RWPE2 (cell line): ENCODE measurements at regions not wholly inside any gene's neighbourhood (a gene's known extent, or its start where the extent isn't known, plus 50 kb on each side); places are given as distances from the start of the nearest gene placed in this dataset.

ENCODE experiments used
- ATAC-seq: fragments of 200-7000 bp; cut with Tn5 transposase; 3 replicates; pipeline ENCODE4 v1.9.1; 2021; ENCODE audit warnings: low read depth
- DNase-seq: peaks from one replicate; pipeline ENCODE4 v3.0.0-alpha.2; 2020; ENCODE audit warnings: low spot score
- H3K27ac ChIP-seq: fragments of 450-650 bp; 2 replicates; pipeline ENCODE4 v1.5.1; 2017; ENCODE audit warnings: mild to moderate bottlenecking; ENCODE audit not compliant: poor library complexity, severe bottlenecking
- H3K27me3 ChIP-seq: fragments of 250-450 bp; sonication (Bioruptor Pico); 2 replicates; pipeline ENCODE4 v1.5.1; 2021; ENCODE audit warnings: mild to moderate bottlenecking, moderate library complexity; ENCODE audit not compliant: insufficient read depth, poor library complexity, severe bottlenecking
- H3K36me3 ChIP-seq: fragments of 250-450 bp; sonication (Bioruptor Pico); 2 replicates; pipeline ENCODE4 v1.5.1; 2020; ENCODE audit warnings: low read depth, mild to moderate bottlenecking, moderate library complexity
- H3K4me1 ChIP-seq: fragments of 250-450 bp; sonication (Bioruptor Pico); 2 replicates; pipeline ENCODE4 v1.5.1; 2021; ENCODE audit warnings: mild to moderate bottlenecking, moderate library complexity; ENCODE audit not compliant: insufficient read depth, poor library complexity, severe bottlenecking
- H3K4me3 ChIP-seq: fragments of 250-450 bp; sonication (Bioruptor Pico); 2 replicates; pipeline ENCODE4 v1.5.1; 2021; ENCODE audit warnings: mild to moderate bottlenecking, moderate library complexity; ENCODE audit not compliant: severe bottlenecking
- H3K9me3 ChIP-seq: fragments of 250-450 bp; sonication (Bioruptor Pico); 2 replicates; pipeline ENCODE4 v1.5.1; 2021; ENCODE audit warnings: mild to moderate bottlenecking, moderate library complexity; ENCODE audit not compliant: severe bottlenecking
- TF ChIP-seq, protein P1 (sequence below): fragments of 450-650 bp; IDR thresholded peaks from one replicate; pipeline ENCODE4 v1.5.1; 2017; ENCODE audit warnings: mild to moderate bottlenecking, moderate library complexity; ENCODE audit not compliant: poor library complexity, severe bottlenecking

DNA sequence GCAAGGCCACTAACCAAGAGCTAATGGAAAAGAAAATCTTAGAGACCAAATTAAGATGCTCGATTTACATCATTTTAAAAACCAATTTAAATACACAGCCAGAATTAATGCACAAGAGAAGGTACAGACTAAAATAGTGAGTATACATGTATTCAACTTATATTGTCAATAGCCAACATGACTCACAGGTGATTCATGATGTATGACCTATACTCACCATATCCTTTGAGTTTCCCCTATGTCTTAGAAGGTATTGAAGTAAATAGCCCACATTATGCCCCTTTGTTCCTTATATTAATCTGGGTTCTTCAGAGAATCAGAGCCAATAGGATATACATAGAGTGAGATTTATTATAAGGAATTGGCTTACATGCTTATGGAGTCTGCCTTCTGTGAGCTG lies 97.5 kb upstream of the ANO3 start:
- Histone ChIP-seq H3K36me3 (no peaks in the 10 kb centered on the region), H3K4me3 (no peak overlapping the region), H3K9me3 (no peaks in the 10 kb centered on the region), H3K27me3 (no peaks in the 10 kb centered on the region), H3K27ac (peak overlapping the region; percentile 68), H3K4me1 (peaks cover 36% of the 10 kb centered on the region)
- ATAC-seq: peak; percentile 87
- DNase-seq: no peak
- TF ChIP-seq, protein P1, sequence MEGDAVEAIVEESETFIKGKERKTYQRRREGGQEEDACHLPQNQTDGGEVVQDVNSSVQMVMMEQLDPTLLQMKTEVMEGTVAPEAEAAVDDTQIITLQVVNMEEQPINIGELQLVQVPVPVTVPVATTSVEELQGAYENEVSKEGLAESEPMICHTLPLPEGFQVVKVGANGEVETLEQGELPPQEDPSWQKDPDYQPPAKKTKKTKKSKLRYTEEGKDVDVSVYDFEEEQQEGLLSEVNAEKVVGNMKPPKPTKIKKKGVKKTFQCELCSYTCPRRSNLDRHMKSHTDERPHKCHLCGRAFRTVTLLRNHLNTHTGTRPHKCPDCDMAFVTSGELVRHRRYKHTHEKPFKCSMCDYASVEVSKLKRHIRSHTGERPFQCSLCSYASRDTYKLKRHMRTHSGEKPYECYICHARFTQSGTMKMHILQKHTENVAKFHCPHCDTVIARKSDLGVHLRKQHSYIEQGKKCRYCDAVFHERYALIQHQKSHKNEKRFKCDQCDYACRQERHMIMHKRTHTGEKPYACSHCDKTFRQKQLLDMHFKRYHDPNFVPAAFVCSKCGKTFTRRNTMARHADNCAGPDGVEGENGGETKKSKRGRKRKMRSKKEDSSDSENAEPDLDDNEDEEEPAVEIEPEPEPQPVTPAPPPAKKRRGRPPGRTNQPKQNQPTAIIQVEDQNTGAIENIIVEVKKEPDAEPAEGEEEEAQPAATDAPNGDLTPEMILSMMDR: no peak

DNA sequence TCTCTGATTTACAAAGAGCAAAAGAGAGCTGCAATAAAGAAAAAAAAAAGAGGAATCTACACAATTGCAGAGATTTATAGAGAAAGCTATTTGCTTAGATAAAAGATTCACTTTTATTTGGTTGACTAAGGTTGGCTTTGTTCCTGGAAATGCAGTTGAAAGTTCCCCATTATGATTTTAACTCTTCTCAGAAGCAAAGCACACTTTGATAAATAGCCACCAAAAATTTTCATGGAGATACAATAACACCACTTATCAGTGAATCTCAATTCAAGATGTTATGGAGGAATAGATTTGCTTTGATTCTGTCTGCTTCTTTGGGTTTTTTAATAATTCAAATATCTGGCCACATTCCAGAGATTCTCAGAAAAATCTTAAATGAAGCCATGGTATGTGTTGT lies 88.5 kb upstream of the ANO3 start:
- no peaks in the 10 kb centered on the region for H3K4me1 ChIP-seq
- no peak overlapping the region for H3K4me3 ChIP-seq
- DNase-seq (no peak), ATAC-seq (no peak)
- H3K9me3 ChIP-seq: no peaks in the 10 kb centered on the region
- TF ChIP-seq, protein P1: no peak
- no peaks in the 10 kb centered on the region for H3K27me3 ChIP-seq
- H3K27ac ChIP-seq: no peak overlapping the region
- no peaks in the 10 kb centered on the region for H3K36me3 ChIP-seq

DNA sequence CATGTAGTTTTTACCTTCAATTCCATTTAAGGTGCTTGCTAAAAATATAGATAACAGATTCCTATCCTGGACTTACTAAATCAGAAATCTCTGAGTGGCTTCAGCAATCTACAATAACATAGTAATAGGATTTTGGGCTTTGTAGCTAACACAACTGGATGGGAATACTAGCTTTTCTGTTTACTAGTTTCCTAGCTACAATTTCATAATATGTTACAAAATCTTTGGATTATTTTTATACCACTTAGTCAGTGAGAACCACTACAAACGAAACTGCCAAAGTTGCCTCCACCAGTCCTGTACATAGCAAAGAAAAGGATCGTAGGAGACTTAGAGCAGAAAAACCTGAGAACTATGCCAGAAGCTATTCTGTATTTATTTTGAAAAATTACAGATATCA lies 87.7 kb upstream of the ANO3 start:
- TF ChIP-seq, protein P1: no peak
- no peak overlapping the region for H3K27ac ChIP-seq
- no peak overlapping the region for H3K4me3 ChIP-seq
- ATAC-seq (no peak), DNase-seq (no peak)
- no peaks in the 10 kb centered on the region for H3K36me3 ChIP-seq
- no peaks in the 10 kb centered on the region for H3K9me3 ChIP-seq
- H3K4me1 ChIP-seq: no peaks in the 10 kb centered on the region
- no peaks in the 10 kb centered on the region for H3K27me3 ChIP-seq

DNA sequence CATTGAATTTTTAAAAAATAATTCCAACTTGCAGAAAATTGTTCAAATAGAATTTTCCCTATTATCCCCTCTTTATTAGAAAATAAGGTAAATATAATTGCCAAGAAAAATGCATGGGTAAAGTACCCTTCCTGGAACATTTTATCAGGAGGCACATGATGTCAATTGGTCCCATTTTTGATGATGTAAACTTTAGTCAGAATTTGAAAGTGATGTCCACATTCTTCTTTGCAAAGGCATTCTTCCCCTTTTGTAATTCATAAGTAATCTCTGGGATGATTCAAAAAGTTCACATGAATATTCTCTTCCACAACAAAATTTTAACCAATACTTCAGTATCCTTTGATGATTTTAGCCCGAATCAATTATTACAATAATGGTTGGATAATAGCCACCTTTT lies 86.9 kb upstream of the ANO3 start:
- TF ChIP-seq, protein P1: no peak
- ATAC-seq: no peak

DNA sequence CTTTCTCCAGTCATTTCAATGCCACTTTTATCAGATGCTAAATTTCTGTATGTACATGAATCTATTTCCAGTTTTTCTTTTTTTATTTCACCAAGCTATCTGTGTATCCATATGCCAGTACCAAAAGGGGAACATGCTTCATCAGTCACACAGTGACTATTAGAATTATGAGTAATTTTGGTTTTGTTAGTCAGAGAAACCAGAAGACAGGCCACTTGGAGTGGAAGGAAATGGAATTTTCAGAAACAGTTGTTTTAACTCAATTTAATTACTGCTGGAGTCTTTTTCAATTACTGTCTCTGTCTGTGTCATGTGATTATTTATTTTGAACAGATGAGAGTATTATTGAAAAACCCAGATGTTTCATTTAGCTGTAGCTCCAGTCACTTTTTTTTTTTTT lies 84.6 kb upstream of the ANO3 start:
- TF ChIP-seq, protein P1: no peak
- Histone ChIP-seq H3K36me3 (no peaks in the 10 kb centered on the region), H3K4me1 (no peaks in the 10 kb centered on the region)

More for the DNA sequence above, 86.9 kb upstream of the ANO3 start:
- Histone ChIP-seq H3K27ac (no peak overlapping the region), H3K36me3 (no peaks in the 10 kb centered on the region), H3K4me1 (no peaks in the 10 kb centered on the region), H3K9me3 (no peaks in the 10 kb centered on the region), H3K27me3 (no peaks in the 10 kb centered on the region), H3K4me3 (no peak overlapping the region)
- no peak for DNase-seq

More for the DNA sequence above, 84.6 kb upstream of the ANO3 start:
- no peaks in the 10 kb centered on the region for H3K27me3 ChIP-seq
- H3K27ac ChIP-seq: no peak overlapping the region
- no peaks in the 10 kb centered on the region for H3K9me3 ChIP-seq
- DNase-seq (no peak), ATAC-seq (peak; percentile 51; the same call in 1 of the 3 replicates)
- no peak overlapping the region for H3K4me3 ChIP-seq
